K562 (cell line): ENCODE measurements at regions not wholly inside any gene's neighbourhood (a gene's known extent, or its start where the extent isn't known, plus 50 kb on each side); places are given as distances from the start of the nearest gene placed in this dataset.

Source experiments
- ATAC-seq: fragments of 200-7000 bp; cut with Tn5 transposase; 3 replicates; pipeline ENCODE4 v1.9.1; 2020; ENCODE audit warnings: moderate library complexity
- BruUV-seq: library from RNA; stranded (reverse); fragments of 400-500 nt; replicated peaks from 2 replicates; lab custom pipeline; 2021; lab: Mats Ljungman, UMichigan
- CTCF ChIA-PET: fragments of 300-600 bp; formaldehyde crosslinking; extraction: SDS; loops from one replicate; lab custom pipeline; 2021; ENCODE audit warnings: low intra/inter-chr PET ratio; lab: Yijun Ruan, JAX
- POLR2A ChIA-PET: fragments of 300-600, 350-650 bp; sonication (Branson Sonifier 250); formaldehyde crosslinking; extraction: SDS; loops from one replicate; lab custom pipeline; 2021; ENCODE audit warnings: antibody characterized with exemption, inconsistent platforms; lab: Yijun Ruan, JAX
- DNase-seq, 4 experiments: peaks; one replicate each; pipeline versions ENCODE4 v3.0.0 to v3.0.0-alpha.2; 2011 to 2018; ENCODE audit warnings: low spot score in 3 of 4, mixed read lengths in 3 of 4; ENCODE audit errors: extremely low read depth in 1 of 4
- FAIRE-seq: peaks from 2 replicates; lab custom pipeline; 2011; peaks lifted over from hg19 to GRCh38; lab: Jason Lieb, UNC
- H2AFZ ChIP-seq: 2 replicates; pipeline ENCODE4 v1.6.0; 2011; ENCODE audit warnings: low read depth, low read length, control low read depth, inconsistent platforms
- H3K27ac ChIP-seq: fragments of 200-600 bp; 3 replicates; pipeline ENCODE4 v1.8.0; 2011; ENCODE audit warnings: low read depth, mild to moderate bottlenecking, control low read depth, inconsistent platforms, low read length, moderate library complexity, mixed read lengths; ENCODE audit errors: extremely low read depth
- H3K27me3 ChIP-seq, 2 experiments: fragments of 300-600 bp in 1 of 2; 2 replicates in 1 of 2; 3 replicates in 1 of 2; pipeline versions ENCODE4 v1.6.0 to v1.8.0; 2011; ENCODE audit warnings: inconsistent platforms in 2 of 2, low read length in 2 of 2, mild to moderate bottlenecking in 1 of 2, mixed read lengths in 1 of 2, moderate library complexity in 1 of 2; ENCODE audit not compliant: control insufficient read depth in 2 of 2, insufficient read depth in 2 of 2
- H3K36me3 ChIP-seq: fragments of 300-600 bp; 3 replicates; pipeline ENCODE4 v1.8.0; 2011; ENCODE audit warnings: mild to moderate bottlenecking, low read length, inconsistent platforms; ENCODE audit not compliant: control insufficient read depth, insufficient read depth
- H3K4me1 ChIP-seq, 2 experiments: fragments of 200-600 bp in 1 of 2; replicated peaks in 1 of 2; 2 replicates in 1 of 2; 3 replicates in 1 of 2; pipeline versions ENCODE4 v1.5.1 to v1.8.0; 2011; ENCODE audit warnings: inconsistent platforms in 2 of 2, low read length in 2 of 2, mild to moderate bottlenecking in 1 of 2, mixed read lengths in 1 of 2, moderate library complexity in 1 of 2; ENCODE audit not compliant: control insufficient read depth in 2 of 2, insufficient read depth in 2 of 2
- H3K4me2 ChIP-seq: 2 replicates; pipeline ENCODE4 v1.6.1; 2011; ENCODE audit warnings: low read length, control low read depth, inconsistent platforms, mixed read lengths; ENCODE audit not compliant: insufficient read depth
- H3K4me3 ChIP-seq: fragments of 200-600 bp; sonication (generic), shearing (Covaris generic); 2 replicates; pipeline ENCODE4 v1.5.1; 2016; ENCODE audit warnings: control low read depth, inconsistent platforms
- H3K79me2 ChIP-seq: fragments of 200-600 bp; 3 replicates; pipeline ENCODE4 v1.8.0; 2011; ENCODE audit warnings: low read length, inconsistent platforms; ENCODE audit not compliant: control insufficient read depth, insufficient read depth
- H3K9ac ChIP-seq, 2 experiments: 2 replicates each; pipeline versions ENCODE4 v1.6.0 to v1.6.1; 2011; ENCODE audit warnings: low read depth in 2 of 2, low read length in 2 of 2, control low read depth in 1 of 2, inconsistent platforms in 1 of 2, mild to moderate bottlenecking in 1 of 2, mixed read lengths in 1 of 2; ENCODE audit not compliant: insufficient read depth in 1 of 2
- H3K9me1 ChIP-seq: one replicate; pipeline ENCODE4 v1.6.0; 2011; ENCODE audit warnings: inconsistent platforms, mild to moderate bottlenecking, low read length, moderate library complexity; ENCODE audit not compliant: control insufficient read depth, insufficient read depth
- H3K9me3 ChIP-seq: replicated peaks from 2 replicates; pipeline ENCODE4 v1.5.1; 2011; ENCODE audit warnings: low read depth, low read length, inconsistent platforms; ENCODE audit not compliant: control insufficient read depth, insufficient read depth
- H4K20me1 ChIP-seq: replicated peaks from 2 replicates; pipeline ENCODE4 v1.6.1; 2011; ENCODE audit warnings: low read length, inconsistent platforms, mixed read lengths; ENCODE audit not compliant: control insufficient read depth, insufficient read depth
- CC2D1A ChIP-seq: fragments of 450-650 bp; IDR thresholded peaks from 2 replicates; pipeline ENCODE4 v1.6.1; 2017; ENCODE audit warnings: mild to moderate bottlenecking
- SMAD1 ChIP-seq: fragments of 150-350 bp; IDR thresholded peaks from 2 replicates; pipeline ENCODE4 v1.6.1; 2014; ENCODE audit warnings: low read length, low read depth; ENCODE audit not compliant: partially characterized antibody
- TCF7 ChIP-seq: sonication (generic); IDR thresholded peaks from 2 replicates; pipeline ENCODE4 v1.6.1; 2016; ENCODE audit warnings: antibody characterized with exemption, borderline replicate concordance
- ZMIZ1 ChIP-seq, 2 experiments: fragments of 150-350 bp in 1 of 2; IDR thresholded peaks; 2 replicates each; pipeline ENCODE4 v1.6.1; 2012 to 2016; ENCODE audit warnings: low read depth in 2 of 2, low read length in 2 of 2, mild to moderate bottlenecking in 1 of 2, moderate library complexity in 1 of 2
- ZNF274 ChIP-seq: IDR thresholded peaks from 2 replicates; pipeline ENCODE4 v1.6.1; 2011; ENCODE audit warnings: low read depth, mild to moderate bottlenecking, low read length, moderate library complexity, borderline replicate concordance
- WGBS: fragments of 100-300 bp; shearing (Covaris generic); methylation state at CpG from one replicate; pipeline ENCODE4 v1.1.6; 2016; ENCODE audit warnings: low coverage, mixed read lengths; ENCODE audit not compliant: insufficient coverage; ENCODE audit errors: missing lambda C conversion rate; 5-methylcytosine and 5-hydroxymethylcytosine counted together
- in situ Hi-C: fragments of 300-500 bp; cut with MboI; formaldehyde crosslinking; loops from 4 replicates; pipeline ENCODE4 v1.15.0; 2018; ENCODE audit warnings: inconsistent platforms, mixed read lengths
- intact Hi-C: fragments of 100-400 bp; cut with micrococcal nuclease; formaldehyde crosslinking; loops from 2 replicates; pipeline ENCODE4 v1.14.2; 2022

GRCh38 chr16:48999508-48999907, 282.1 kb downstream of the CBLN1 start:
- H3K4me1 ChIP-seq, result no peaks in the 10 kb centered on the region
- DNase-seq (no peak), ATAC-seq (no peak), FAIRE-seq (no peak)
- 2% methylated on average over 5 of the region's 5 CpGs for WGBS
- H3K4me2 ChIP-seq, result no peak overlapping the region
- no peak overlapping the region for H3K4me3 ChIP-seq
- no peaks in the 10 kb centered on the region for H3K79me2 ChIP-seq
- intact Hi-C loops, result no loop called here
- H3K27me3 ChIP-seq, result no peaks in the 10 kb centered on the region
- H3K27ac ChIP-seq, result no peak overlapping the region
- no peaks in the 10 kb centered on the region for H3K9me1 ChIP-seq
- no TSS peak for BruUV-seq
- H3K36me3 ChIP-seq, result no peaks in the 10 kb centered on the region
- in situ Hi-C loops, result no loop called here
- H4K20me1 ChIP-seq, result no peaks in the 10 kb centered on the region; the same call in 1 of the 2 replicates
- ChIA-PET CTCF (no interaction called here), POLR2A (no interaction called here)
- H2AFZ ChIP-seq, result no peak overlapping the region
- no peaks in the 10 kb centered on the region for H3K9me3 ChIP-seq
- H3K9ac ChIP-seq, result no peak overlapping the region
- TF ChIP-seq SMAD1 (no peak), ZNF274 (no peak), CC2D1A (no peak), ZMIZ1 (IDR thresholded peaks at IDR 0.05; ENCODE audit: low read depth in 2 of 2, low read length in 2 of 2) (no peak), TCF7 (no peak)
